RPMI7951 (cell line): ENCODE measurements at regions not wholly inside any gene's neighbourhood (a gene's known extent, or its start where the extent isn't known, plus 50 kb on each side); places are given as distances from the start of the nearest gene placed in this dataset.

ENCODE experiments used
- DNase-seq: peaks from one replicate; pipeline ENCODE4 v3.0.0-alpha.2; 2012; ENCODE audit warnings: low read depth

- DNase-seq = no peak
Observed at GRCh38 chr4:56240554-56241174, 146.6 kb downstream of the AASDH start.

GRCh38 chr4:56238251-56238650 lies 149.0 kb downstream of the AASDH start:
- no peak for DNase-seq

- DNase-seq = no peak
Observed at GRCh38 chr4:56235725-56236124, 151.6 kb downstream of the AASDH start.

- DNase-seq = no peak
Observed at GRCh38 chr4:56235011-56235410, 152.3 kb downstream of the AASDH start.

- no peak for DNase-seq
Observed at GRCh38 chr4:56234098-56234497, 153.2 kb downstream of the AASDH start.

- DNase-seq = no peak
Observed at GRCh38 chr4:56231410-56231809, 155.9 kb downstream of the AASDH start.

- DNase-seq = no peak
Observed at GRCh38 chr4:56229947-56230346, 157.3 kb downstream of the AASDH start.

GRCh38 chr4:56227301-56227835 lies 159.9 kb downstream of the AASDH start:
- DNase-seq = no peak

- DNase-seq = no peak
Observed at GRCh38 chr4:56226579-56226978, 160.7 kb downstream of the AASDH start.

- DNase-seq = no peak
Observed at GRCh38 chr4:56224641-56225040, 162.7 kb downstream of the AASDH start.

- DNase-seq = no peak
Observed at GRCh38 chr4:56222514-56222913, 164.8 kb downstream of the AASDH start.

GRCh38 chr4:56220261-56220660 lies 167.0 kb downstream of the AASDH start:
- no peak for DNase-seq

GRCh38 chr4:56219447-56219846 lies 167.8 kb downstream of the AASDH start:
- no peak for DNase-seq

- DNase-seq = no peak
Observed at GRCh38 chr4:56218230-56218895, 168.9 kb downstream of the AASDH start.

GRCh38 chr4:56217343-56217890 lies 169.9 kb downstream of the AASDH start:
- DNase-seq = no peak

GRCh38 chr4:56215901-56216300 lies 171.4 kb downstream of the AASDH start:
- DNase-seq = peak; percentile 4

- DNase-seq = no peak
Observed at GRCh38 chr4:56215141-56215783, 172.0 kb downstream of the AASDH start.

GRCh38 chr4:56213543-56213942 lies 173.7 kb downstream of the AASDH start:
- DNase-seq = no peak

GRCh38 chr4:56212774-56213173 lies 174.5 kb downstream of the AASDH start:
- no peak for DNase-seq

- no peak for DNase-seq
Observed at GRCh38 chr4:56211202-56211601, 176.1 kb downstream of the AASDH start.

- no peak for DNase-seq
Observed at GRCh38 chr4:56210397-56210796, 176.9 kb downstream of the AASDH start.

GRCh38 chr4:56209767-56210166 lies 177.5 kb downstream of the AASDH start:
- no peak for DNase-seq

- DNase-seq = no peak
Observed at GRCh38 chr4:56208103-56208502, 179.2 kb downstream of the AASDH start.
